H9 (cell line): ENCODE measurements at regions not wholly inside any gene's neighbourhood (a gene's known extent, or its start where the extent isn't known, plus 50 kb on each side); places are given as distances from the start of the nearest gene placed in this dataset.

ENCODE experiments used
- DNase-seq: peaks from one replicate; pipeline ENCODE4 v3.0.0-alpha.2; 2017
- H2AFZ ChIP-seq: one replicate; pipeline ENCODE4 v1.6.1; 2013; ENCODE audit warnings: mild to moderate bottlenecking, low read length, control low read depth, moderate library complexity
- H2AK5ac ChIP-seq: 2 replicates; pipeline ENCODE4 v1.6.1; 2013; ENCODE audit warnings: low read length, control low read depth, mixed read lengths; ENCODE audit not compliant: insufficient read length
- H2BK120ac ChIP-seq: one replicate; pipeline ENCODE4 v1.6.1; 2013; ENCODE audit warnings: low read depth, mild to moderate bottlenecking, low read length, control low read depth, inconsistent platforms; ENCODE audit not compliant: poor library complexity, severe bottlenecking
- H2BK12ac ChIP-seq: 2 replicates; pipeline ENCODE4 v1.6.1; 2013; ENCODE audit warnings: low read length, control low read depth, mixed read lengths, low read depth; ENCODE audit not compliant: insufficient read length
- H2BK15ac ChIP-seq: 2 replicates; pipeline ENCODE4 v1.6.1; 2013; ENCODE audit warnings: low read depth, low read length, control low read depth
- H2BK20ac ChIP-seq: one replicate; pipeline ENCODE4 v1.6.1; 2013; ENCODE audit warnings: low read depth, mild to moderate bottlenecking, low read length, control low read depth, inconsistent platforms; ENCODE audit not compliant: poor library complexity, severe bottlenecking
- H2BK5ac ChIP-seq: 2 replicates; pipeline ENCODE4 v1.6.1; 2013; ENCODE audit warnings: low read length, control low read depth, mixed read lengths; ENCODE audit not compliant: insufficient read length
- H3K14ac ChIP-seq: 2 replicates; pipeline ENCODE4 v1.6.1; 2013; ENCODE audit warnings: low read length, control low read depth; ENCODE audit not compliant: insufficient read depth
- H3K18ac ChIP-seq: 2 replicates; pipeline ENCODE4 v1.6.1; 2013; ENCODE audit warnings: low read depth, mild to moderate bottlenecking, mixed read lengths, low read length, control low read depth; ENCODE audit not compliant: insufficient read length
- H3K23ac ChIP-seq: 2 replicates; pipeline ENCODE4 v1.6.1; 2013; ENCODE audit warnings: low read length, control low read depth, mixed read lengths, low read depth; ENCODE audit not compliant: insufficient read length
- H3K23me2 ChIP-seq: 2 replicates; pipeline ENCODE4 v1.6.1; 2013; ENCODE audit warnings: low read depth, mild to moderate bottlenecking, mixed read lengths, low read length, control low read depth; ENCODE audit not compliant: insufficient read length, poor library complexity, severe bottlenecking
- H3K27ac ChIP-seq: 2 replicates; pipeline ENCODE4 v1.5.1; 2013; ENCODE audit warnings: low read length, control low read depth, mixed read lengths, low read depth; ENCODE audit not compliant: insufficient read length
- H3K27me3 ChIP-seq: 2 replicates; pipeline ENCODE4 v1.6.1; 2013; ENCODE audit warnings: low read length, control low read depth, inconsistent platforms; ENCODE audit not compliant: insufficient read depth
- H3K4ac ChIP-seq: 2 replicates; pipeline ENCODE4 v1.6.1; 2013; ENCODE audit warnings: low read depth, mild to moderate bottlenecking, control low read depth, inconsistent platforms, low read length, moderate library complexity
- H3K4me1 ChIP-seq: 2 replicates; pipeline ENCODE4 v1.6.1; 2013; ENCODE audit warnings: low read length, control low read depth, inconsistent platforms; ENCODE audit not compliant: insufficient read depth
- H3K4me2 ChIP-seq: 2 replicates; pipeline ENCODE4 v1.6.1; 2013; ENCODE audit warnings: low read length, control low read depth, mixed read lengths; ENCODE audit not compliant: insufficient read length, insufficient read depth
- H3K56ac ChIP-seq: 2 replicates; pipeline ENCODE4 v1.6.1; 2013; ENCODE audit warnings: low read depth, mild to moderate bottlenecking, mixed read lengths, low read length, control low read depth; ENCODE audit not compliant: insufficient read length
- H3K79me1 ChIP-seq: 2 replicates; pipeline ENCODE4 v1.6.1; 2013; ENCODE audit warnings: low read depth, mild to moderate bottlenecking, moderate library complexity, low read length, control low read depth, inconsistent platforms; ENCODE audit not compliant: insufficient read depth, poor library complexity, severe bottlenecking
- H3K79me2 ChIP-seq: 2 replicates; pipeline ENCODE4 v1.6.1; 2013; ENCODE audit warnings: low read length, control low read depth, inconsistent platforms; ENCODE audit not compliant: insufficient read depth
- H3K9ac ChIP-seq: 2 replicates; pipeline ENCODE4 v1.6.1; 2013; ENCODE audit warnings: low read length, control low read depth, mixed read lengths; ENCODE audit not compliant: insufficient read length; ENCODE audit errors: extremely low read depth
- H3K9me3 ChIP-seq: one replicate; pipeline ENCODE4 v1.6.1; 2013; ENCODE audit warnings: low read depth, low read length, inconsistent platforms; ENCODE audit not compliant: control insufficient read depth
- H3T11ph ChIP-seq: one replicate; pipeline ENCODE4 v1.6.1; 2013; ENCODE audit warnings: mild to moderate bottlenecking, low read length, control low read depth, inconsistent platforms
- H4K20me1 ChIP-seq: one replicate; pipeline ENCODE4 v1.6.1; 2013; ENCODE audit not compliant: control insufficient read depth, insufficient read length, insufficient read depth
- H4K5ac ChIP-seq: 2 replicates; pipeline ENCODE4 v1.6.1; 2013; ENCODE audit warnings: low read depth, mild to moderate bottlenecking, mixed read lengths, low read length, control low read depth; ENCODE audit not compliant: insufficient read length
- H4K8ac ChIP-seq: replicated peaks from 2 replicates; pipeline ENCODE4 v1.6.1; 2013; ENCODE audit warnings: low read length, control low read depth, mixed read lengths, low read depth; ENCODE audit not compliant: insufficient read length
- H4K91ac ChIP-seq: 2 replicates; pipeline ENCODE4 v1.6.1; 2013; ENCODE audit warnings: low read depth, mild to moderate bottlenecking, moderate library complexity, mixed read lengths, low read length, control low read depth; ENCODE audit not compliant: insufficient read length
- H3K27ac Mint-ChIP-seq, 3 experiments: 2 replicates in 2 of 3; 3 replicates in 1 of 3; pipeline ENCODE4 v1.8.0; 2020 to 2021; ENCODE audit warnings: mixed read lengths in 3 of 3, mild to moderate bottlenecking in 1 of 3, moderate library complexity in 1 of 3
- H3K27me3 Mint-ChIP-seq: 2 replicates; pipeline ENCODE4 v1.8.0; 2021; ENCODE audit warnings: low read depth, mild to moderate bottlenecking, moderate library complexity, mixed read lengths
- H3K36me3 Mint-ChIP-seq, 3 experiments: 2 replicates in 2 of 3; 3 replicates in 1 of 3; pipeline ENCODE4 v1.8.0; 2020 to 2021; ENCODE audit warnings: low read depth in 3 of 3, mixed read lengths in 3 of 3; ENCODE audit not compliant: insufficient read depth in 1 of 3
- H3K4me1 Mint-ChIP-seq, 2 experiments: 2 replicates each; pipeline ENCODE4 v1.8.0; 2020; ENCODE audit warnings: mixed read lengths in 2 of 2
- H3K4me3 Mint-ChIP-seq, 2 experiments: 2 replicates in 1 of 2; 3 replicates in 1 of 2; pipeline ENCODE4 v1.8.0; 2020 to 2021; ENCODE audit warnings: mild to moderate bottlenecking in 2 of 2, mixed read lengths in 2 of 2, moderate library complexity in 1 of 2
- H3K9me3 Mint-ChIP-seq, 2 experiments: 2 replicates in 1 of 2; 3 replicates in 1 of 2; pipeline ENCODE4 v1.8.0; 2020; ENCODE audit warnings: mild to moderate bottlenecking in 2 of 2, mixed read lengths in 2 of 2, moderate library complexity in 1 of 2
- CTCF ChIP-seq: fragments of 200-600 bp; sonication (generic); conservative IDR thresholded peaks from 3 replicates; pipeline ENCODE4 v1.8.0; 2021; ENCODE audit warnings: antibody characterized with exemption, mild to moderate bottlenecking
- WGBS: extraction: QIAGEN DNeasy Blood & Tissue Kit; methylation state at CpG from one replicate; pipeline ENCODE4 v1.1.7; 2013; ENCODE audit warnings: missing lambda C conversion rate, low lambda C conversion rate, mixed read lengths; ENCODE audit not compliant: insufficient read length; ENCODE audit errors: extremely low coverage; 5-methylcytosine and 5-hydroxymethylcytosine counted together

- no peak for TF ChIP-seq CTCF
- Histone ChIP-seq H3K9ac (no peak overlapping the region), H3K4ac (no peak overlapping the region), H3K9me3 (no peaks in the 10 kb centered on the region), H3K14ac (no peak overlapping the region), H4K5ac (no peak overlapping the region), H2BK20ac (no peak overlapping the region), H4K8ac (no peak overlapping the region), H3K79me2 (no peaks in the 10 kb centered on the region), H3K23me2 (no peaks in the 10 kb centered on the region), H3T11ph (no peak overlapping the region), H3K56ac (no peak overlapping the region), H3K27me3 (no peaks in the 10 kb centered on the region), H3K4me1 (peaks cover 7% of the 10 kb centered on the region; the same call in 1 of the 2 replicates), H4K20me1 (no peaks in the 10 kb centered on the region), H2BK5ac (no peak overlapping the region), H3K79me1 (no peaks in the 10 kb centered on the region), H3K4me2 (no peak overlapping the region), H2BK120ac (no peak overlapping the region), H3K23ac (no peak overlapping the region), H2BK15ac (no peak overlapping the region), H3K27ac (no peak overlapping the region), H4K91ac (no peak overlapping the region), H3K18ac (no peak overlapping the region), H2AFZ (no peak overlapping the region), H2AK5ac (no peak overlapping the region), H2BK12ac (no peak overlapping the region)
- DNase-seq: no peak
- no CpG with 5 or more reads among the region's 3 CpGs for WGBS
- Mint-ChIP-seq H3K4me1 (peaks cover 21 to 25% of the 10 kb centered on the region in 2 experiments), H3K9me3 (peaks cover 4% of the 10 kb centered on the region in 2 experiments; a peak in 3 of 5 replicates), H3K4me3 (no peak overlapping the region), H3K27ac (peak overlapping the region in 2 of 3 experiments; percentile 17 to 62; a peak in 2 of 7 replicates), H3K36me3 (peaks cover 2 to 6% (median 3%) of the 10 kb centered on the region in 3 experiments; a peak in 5 of 7 replicates), H3K27me3 (no peaks in the 10 kb centered on the region)
Measured at GRCh38 chr2:53504507-53504906, 263.1 kb upstream of the CHAC2 start.
